Transverse colon (tissue), 4 donors: ENCODE measurements at regions not wholly inside any gene's neighbourhood (a gene's known extent, or its start where the extent isn't known, plus 50 kb on each side); places are given as distances from the start of the nearest gene placed in this dataset.

Source experiments
- DNase-seq: peaks from one replicate; pipeline ENCODE4 v3.0.0-alpha.2; 2019
- H3K27ac ChIP-seq, 4 donors: fragments of 200-600 bp; sonication (generic); 2 replicates each; pipeline ENCODE4 v1.5.1; 2016 to 2018; ENCODE audit warnings: inconsistent platforms in 4 of 4
- H3K27me3 ChIP-seq: fragments of 200-600 bp; sonication (generic); 2 replicates; pipeline ENCODE4 v1.5.1; 2017; ENCODE audit warnings: inconsistent platforms
- H3K36me3 ChIP-seq, 4 donors: fragments of 200-600 bp; sonication (generic); 2 replicates each; pipeline ENCODE4 v1.5.1; 2017 to 2019; ENCODE audit warnings: inconsistent platforms in 4 of 4
- H3K4me1 ChIP-seq, 4 donors: fragments of 200-600 bp; sonication (generic); 2 replicates each; pipeline ENCODE4 v1.5.1; 2017 to 2020; ENCODE audit warnings: inconsistent platforms in 4 of 4
- H3K4me3 ChIP-seq, 4 donors: fragments of 200-600 bp; sonication (generic); 1 replicate in 1 of 4; 2 replicates in 3 of 4; pipeline versions ENCODE4 v1.5.1 to v1.6.1; 2017 to 2019; ENCODE audit warnings: inconsistent platforms in 4 of 4
- H3K9me3 ChIP-seq, 2 donors: fragments of 200-600 bp; sonication (generic); 2 replicates each; pipeline ENCODE4 v1.5.1; 2017 to 2019; ENCODE audit warnings: inconsistent platforms in 2 of 2
- EP300 ChIP-seq: sonication (generic); formaldehyde crosslinking; IDR thresholded peaks from one replicate; pipeline ENCODE4 v1.6.1; 2017; ENCODE audit warnings: antibody characterized with exemption, low read depth
- POLR2A ChIP-seq: fragments of 450-650 bp; IDR thresholded peaks from one replicate; pipeline ENCODE4 v1.6.1; 2016; ENCODE audit warnings: antibody characterized with exemption, mild to moderate bottlenecking, moderate library complexity
- POLR2AphosphoS5 ChIP-seq, 3 donors: sonication (generic); formaldehyde crosslinking; IDR thresholded peaks; one replicate each; pipeline ENCODE4 v1.6.1; 2016; ENCODE audit warnings: antibody characterized with exemption in 3 of 3
- WGBS, 2 donors: methylation state at CpG; one replicate each; pipeline ENCODE4 v1.1.5; 2018; ENCODE audit warnings: low coverage in 1 of 2; 5-methylcytosine and 5-hydroxymethylcytosine counted together
- in situ Hi-C, 4 donors: fragments of 200-750 bp; cut with MboI; loops; one replicate each; pipeline versions ENCODE4 v1.15.0 to v1.15.1; 2017; ENCODE audit warnings: low sequenced_read_pairs in 3 of 4, low pct_ligation_motif_present in 1 of 4, low pct_unique_long_range_greater_than_20kb in 1 of 4
- intact Hi-C: fragments of 100-400 bp; cut with DNase I; formaldehyde crosslinking; loops from one replicate; pipeline ENCODE4 v1.15.1; 2023; ENCODE audit warnings: low total_unique reads
- TF ChIP-seq, protein P1 (sequence below), 5 experiments: fragments of 200-600 bp in 3 of 5; fragments of 450-650 bp in 2 of 5; sonication (generic) in 3 of 5; IDR thresholded peaks; 1 replicate in 2 of 5; 2 replicates in 3 of 5; pipeline ENCODE4 v1.5.1; 2016 to 2017; ENCODE audit warnings: antibody characterized with exemption in 5 of 5, inconsistent platforms in 3 of 5, mild to moderate bottlenecking in 2 of 5, moderate library complexity in 1 of 5

DNA sequence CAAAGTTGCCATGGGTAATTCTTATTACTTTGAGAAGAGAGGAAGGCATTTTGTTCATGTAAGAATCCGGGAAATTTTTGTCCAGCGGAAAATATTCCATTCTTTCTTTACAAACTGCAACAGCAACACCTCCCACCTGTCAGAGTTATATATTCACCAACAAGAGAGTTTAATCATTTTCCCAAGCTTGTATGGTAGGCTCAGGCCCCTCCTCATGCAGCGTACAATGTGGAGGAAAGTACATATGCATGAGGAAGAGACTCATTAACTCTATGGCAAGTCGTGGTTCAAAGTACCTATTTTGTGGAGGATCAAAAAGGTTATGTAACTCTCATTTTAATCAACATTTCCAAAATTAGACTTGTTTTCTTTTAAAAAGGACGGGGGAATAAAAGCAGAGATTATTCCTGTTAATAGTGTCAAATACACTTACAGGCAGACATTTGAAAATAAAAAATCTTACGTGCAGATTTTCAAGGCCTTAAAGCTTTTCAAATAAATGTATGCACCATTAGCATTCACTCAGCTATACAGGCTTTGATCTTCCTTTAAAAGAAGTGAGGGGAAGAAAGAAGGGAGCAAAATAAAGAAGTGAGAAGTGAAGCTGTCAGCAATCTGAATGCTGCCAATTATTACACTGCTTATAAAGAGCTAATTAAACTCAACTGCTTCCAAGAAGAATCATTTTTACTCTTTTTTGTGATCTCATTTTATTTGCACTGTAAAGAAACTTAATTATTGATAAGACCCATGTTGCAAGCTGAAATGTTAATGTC is 204.8 kb downstream of the FAT4 start:
- TF ChIP-seq, protein P1, sequence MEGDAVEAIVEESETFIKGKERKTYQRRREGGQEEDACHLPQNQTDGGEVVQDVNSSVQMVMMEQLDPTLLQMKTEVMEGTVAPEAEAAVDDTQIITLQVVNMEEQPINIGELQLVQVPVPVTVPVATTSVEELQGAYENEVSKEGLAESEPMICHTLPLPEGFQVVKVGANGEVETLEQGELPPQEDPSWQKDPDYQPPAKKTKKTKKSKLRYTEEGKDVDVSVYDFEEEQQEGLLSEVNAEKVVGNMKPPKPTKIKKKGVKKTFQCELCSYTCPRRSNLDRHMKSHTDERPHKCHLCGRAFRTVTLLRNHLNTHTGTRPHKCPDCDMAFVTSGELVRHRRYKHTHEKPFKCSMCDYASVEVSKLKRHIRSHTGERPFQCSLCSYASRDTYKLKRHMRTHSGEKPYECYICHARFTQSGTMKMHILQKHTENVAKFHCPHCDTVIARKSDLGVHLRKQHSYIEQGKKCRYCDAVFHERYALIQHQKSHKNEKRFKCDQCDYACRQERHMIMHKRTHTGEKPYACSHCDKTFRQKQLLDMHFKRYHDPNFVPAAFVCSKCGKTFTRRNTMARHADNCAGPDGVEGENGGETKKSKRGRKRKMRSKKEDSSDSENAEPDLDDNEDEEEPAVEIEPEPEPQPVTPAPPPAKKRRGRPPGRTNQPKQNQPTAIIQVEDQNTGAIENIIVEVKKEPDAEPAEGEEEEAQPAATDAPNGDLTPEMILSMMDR (IDR thresholded peaks at IDR 0.05) = no peak
- TF ChIP-seq POLR2AphosphoS5 (IDR thresholded peaks at IDR 0.05) (no peak), POLR2A (no peak), EP300 (no peak)
- intact Hi-C loops = no loop called here
- H3K36me3 ChIP-seq = no peaks in the 10 kb centered on the region
- no peak overlapping the region for H3K4me3 ChIP-seq
- no peaks in the 10 kb centered on the region for H3K4me1 ChIP-seq
- WGBS, 2 donors = 55 to 68% methylated on average over 6 of the region's 6 CpGs
- peaks cover 0 to 4% of the 10 kb centered on the region in 2 donors for H3K9me3 ChIP-seq
- no peak overlapping the region for H3K27ac ChIP-seq
- in situ Hi-C loops = no loop called here
- H3K27me3 ChIP-seq = no peaks in the 10 kb centered on the region
- DNase-seq = no peak

DNA sequence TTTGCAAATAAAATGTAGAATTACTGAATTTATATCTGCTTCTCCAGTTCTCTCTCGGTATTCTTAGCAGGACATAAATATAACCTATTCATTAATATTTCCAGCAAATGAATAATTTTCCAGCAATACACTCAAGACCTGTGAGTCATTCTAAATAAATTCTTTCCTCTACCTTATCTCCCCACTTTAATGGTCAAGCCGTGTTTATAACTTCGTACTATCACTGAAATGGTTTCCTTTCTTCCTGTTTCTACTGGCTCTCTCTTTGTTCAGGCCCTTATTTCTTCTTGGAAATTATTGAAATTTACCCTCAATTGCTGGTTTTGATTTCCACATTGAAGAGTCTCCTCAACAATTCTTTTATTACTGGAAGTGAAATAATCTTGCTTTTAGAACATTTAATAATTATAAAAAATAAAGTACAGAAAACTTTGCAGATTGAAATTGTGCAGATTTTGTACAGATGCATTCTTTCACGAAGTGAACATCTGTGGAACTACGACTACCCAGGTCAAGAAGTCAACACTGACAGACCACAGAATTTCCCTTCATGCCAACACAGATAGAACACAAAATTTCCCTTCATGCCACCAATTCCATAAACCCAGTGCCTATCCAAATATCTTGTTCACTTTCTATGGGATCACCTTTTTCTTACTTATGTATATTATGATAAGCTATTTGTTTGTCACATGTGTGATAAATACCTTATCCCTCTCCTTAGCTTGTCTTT is 205.7 kb downstream of the FAT4 start:
- TF ChIP-seq, protein P1 (IDR thresholded peaks at IDR 0.05) = no peak
- TF ChIP-seq POLR2AphosphoS5 (IDR thresholded peaks at IDR 0.05) = no peak
- TF ChIP-seq EP300 = no peak
- no peak for TF ChIP-seq POLR2A
- H3K27ac ChIP-seq = no peak overlapping the region

GRCh38 chr4:125522588-125522987 is 207.8 kb downstream of the FAT4 start:
- no peak overlapping the region for H3K4me3 ChIP-seq
- intact Hi-C loops = no loop called here
- TF ChIP-seq POLR2AphosphoS5 (IDR thresholded peaks at IDR 0.05) (no peak), POLR2A (no peak), EP300 (no peak)
- TF ChIP-seq, protein P1 (IDR thresholded peaks at IDR 0.05) = no peak
- H3K36me3 ChIP-seq = no peaks in the 10 kb centered on the region
- no peaks in the 10 kb centered on the region for H3K9me3 ChIP-seq
- no peak overlapping the region for H3K27ac ChIP-seq
- no peaks in the 10 kb centered on the region for H3K27me3 ChIP-seq
- no peaks in the 10 kb centered on the region for H3K4me1 ChIP-seq
- WGBS, 2 donors = 92 to 100% methylated on average over 6 to 9 of the region's 9 CpGs
- in situ Hi-C loops = no loop called here
- no peak for DNase-seq

More for the DNA sequence above, 205.7 kb downstream of the FAT4 start:
- Histone ChIP-seq H3K4me3 (no peak overlapping the region), H3K36me3 (no peaks in the 10 kb centered on the region), H3K4me1 (no peaks in the 10 kb centered on the region), H3K9me3 (peaks cover 0 to 3% of the 10 kb centered on the region in 2 donors), H3K27me3 (no peaks in the 10 kb centered on the region)
- DNase-seq = no peak
- 50 to 63% methylated on average over 5 of the region's 5 CpGs for WGBS, 2 donors
- intact Hi-C loops (no loop called here), in situ Hi-C loops (no loop called here)

GRCh38 chr4:125522992-125523391 is 208.2 kb downstream of the FAT4 start:
- Histone ChIP-seq H3K9me3 (no peaks in the 10 kb centered on the region), H3K4me3 (no peak overlapping the region), H3K36me3 (no peaks in the 10 kb centered on the region), H3K27me3 (no peaks in the 10 kb centered on the region), H3K27ac (no peak overlapping the region), H3K4me1 (no peaks in the 10 kb centered on the region)
- WGBS, 2 donors = 73 to 78% methylated on average over 6 to 10 of the region's 10 CpGs
- TF ChIP-seq POLR2A (no peak), POLR2AphosphoS5 (IDR thresholded peaks at IDR 0.05) (no peak), EP300 (no peak)
- TF ChIP-seq, protein P1 (IDR thresholded peaks at IDR 0.05) = no peak
- intact Hi-C loops (no loop called here), in situ Hi-C loops (no loop called here)
- no peak for DNase-seq
